PC-9 (cell line): ENCODE measurements at regions not wholly inside any gene's neighbourhood (a gene's known extent, or its start where the extent isn't known, plus 50 kb on each side); places are given as distances from the start of the nearest gene placed in this dataset.

ENCODE experiments used
- EZH2 ChIP-seq: fragments of 200-600 bp; sonication (generic); IDR thresholded peaks from 2 replicates; pipeline ENCODE4 v1.8.0; 2017; ENCODE audit warnings: antibody characterized with exemption, low read depth
- TF ChIP-seq, protein P1 (sequence below): fragments of 200-600 bp; sonication (generic); conservative IDR thresholded peaks from 2 replicates; pipeline ENCODE4 v1.6.1; 2017; ENCODE audit warnings: mixed run types, antibody characterized with exemption, mild to moderate bottlenecking, moderate library complexity

GRCh38 chr3:41064070-41064469 is 135.2 kb upstream of the CTNNB1 start:
- TF ChIP-seq, protein P1, sequence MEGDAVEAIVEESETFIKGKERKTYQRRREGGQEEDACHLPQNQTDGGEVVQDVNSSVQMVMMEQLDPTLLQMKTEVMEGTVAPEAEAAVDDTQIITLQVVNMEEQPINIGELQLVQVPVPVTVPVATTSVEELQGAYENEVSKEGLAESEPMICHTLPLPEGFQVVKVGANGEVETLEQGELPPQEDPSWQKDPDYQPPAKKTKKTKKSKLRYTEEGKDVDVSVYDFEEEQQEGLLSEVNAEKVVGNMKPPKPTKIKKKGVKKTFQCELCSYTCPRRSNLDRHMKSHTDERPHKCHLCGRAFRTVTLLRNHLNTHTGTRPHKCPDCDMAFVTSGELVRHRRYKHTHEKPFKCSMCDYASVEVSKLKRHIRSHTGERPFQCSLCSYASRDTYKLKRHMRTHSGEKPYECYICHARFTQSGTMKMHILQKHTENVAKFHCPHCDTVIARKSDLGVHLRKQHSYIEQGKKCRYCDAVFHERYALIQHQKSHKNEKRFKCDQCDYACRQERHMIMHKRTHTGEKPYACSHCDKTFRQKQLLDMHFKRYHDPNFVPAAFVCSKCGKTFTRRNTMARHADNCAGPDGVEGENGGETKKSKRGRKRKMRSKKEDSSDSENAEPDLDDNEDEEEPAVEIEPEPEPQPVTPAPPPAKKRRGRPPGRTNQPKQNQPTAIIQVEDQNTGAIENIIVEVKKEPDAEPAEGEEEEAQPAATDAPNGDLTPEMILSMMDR, result no peak
- TF ChIP-seq EZH2, result no peak
